ENCODE measurements at regions not wholly inside any gene's neighbourhood (a gene's known extent, or its start where the extent isn't known, plus 50 kb on each side); places are given as distances from the start of the nearest gene placed in this dataset.

DNA sequence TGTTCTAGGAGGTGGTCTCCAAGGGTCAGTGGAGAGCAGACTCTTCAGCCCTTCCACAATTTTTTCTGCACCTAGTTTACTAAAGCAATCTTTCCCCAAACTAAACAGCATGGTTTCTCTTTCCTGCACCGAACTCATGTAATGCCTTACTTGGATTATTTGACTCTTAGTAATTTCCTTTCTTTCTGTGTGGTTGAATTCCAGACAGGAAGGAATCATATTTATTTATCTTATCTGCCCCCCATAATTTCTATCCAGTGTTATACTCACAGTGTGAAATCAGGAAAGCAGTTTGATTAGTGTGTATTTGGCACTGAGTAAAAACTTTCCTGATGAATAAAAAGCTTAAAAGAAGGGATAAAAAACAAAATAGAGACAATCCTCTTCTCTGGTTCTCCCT is 140.3 kb upstream of the STMND1 start:
- intact Hi-C loops (cut with micrococcal nuclease; ENCODE audit: unreplicated experiment) = loop anchor here (10.0 kb wide), 2 partner anchors 447 to 627 kb away; no protein-coding TSS in a partner anchor
- H3K4me3 ChIP-seq (ENCODE audit: low read depth, low read length, poor library complexity, severe bottlenecking) = no peak overlapping the region
- POLR2A ChIA-PET (ENCODE audit: low non-redundant PET) = no interaction called here
- H3K9me3 ChIP-seq (ENCODE audit: low read depth, low read length, poor library complexity, severe bottlenecking) = no peaks in the 10 kb centered on the region
- CTCF ChIA-PET = no interaction called here
- peak overlapping the region; percentile 29 for H3K27ac ChIP-seq (ENCODE audit: low read depth, low read length, poor library complexity, severe bottlenecking)
- H3K27me3 ChIP-seq (replicated peaks; ENCODE audit: insufficient read depth, low read depth, low read length, poor library complexity) = no peaks in the 10 kb centered on the region
- DNase-seq (ENCODE audit: low spot score) = peak; percentile 50
- BruUV-seq (replicated peaks) = no TSS peak
- H3K36me3 ChIP-seq (ENCODE audit: insufficient read depth, low read length, poor library complexity, severe bottlenecking) = no peaks in the 10 kb centered on the region
- TF ChIP-seq CTCF (conservative IDR thresholded peaks at IDR 0.05; ENCODE audit: low read depth, low read length) (no peak), EZH2 (IDR thresholded peaks at IDR 0.05; ENCODE audit: borderline replicate concordance, low read depth, low read length, poor library complexity, severe bottlenecking) (no peak)
- H3K4me1 ChIP-seq (ENCODE audit: insufficient read depth, low read length, poor library complexity, severe bottlenecking) = peaks cover 33% of the 10 kb centered on the region

DNA sequence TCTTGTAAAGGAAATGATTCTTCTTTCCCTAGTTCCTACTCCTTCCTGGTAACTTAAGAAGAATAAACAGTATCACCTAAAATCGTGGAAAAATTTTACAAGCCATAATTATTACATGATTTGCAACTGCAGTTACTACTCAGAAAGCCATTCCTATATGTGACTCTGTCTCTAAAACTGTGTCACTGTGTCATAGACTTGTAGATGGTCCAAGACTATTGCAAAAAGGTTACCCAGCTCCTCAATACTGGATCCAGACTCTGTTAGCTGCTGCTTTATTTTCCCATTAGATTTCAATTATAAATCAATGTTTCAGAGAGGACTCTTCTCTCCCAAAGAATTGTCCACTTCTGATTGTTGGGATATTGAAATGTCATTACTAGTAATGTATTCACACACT is 142.1 kb upstream of the STMND1 start:
- no peak for DNase-seq (ENCODE audit: low spot score)
- TF ChIP-seq CTCF (conservative IDR thresholded peaks at IDR 0.05; ENCODE audit: low read depth, low read length) = no peak
- Histone ChIP-seq H3K36me3 (ENCODE audit: insufficient read depth, low read length, poor library complexity, severe bottlenecking) (no peaks in the 10 kb centered on the region), H3K4me1 (ENCODE audit: insufficient read depth, low read length, poor library complexity, severe bottlenecking) (peaks cover 30% of the 10 kb centered on the region), H3K27me3 (replicated peaks; ENCODE audit: insufficient read depth, low read depth, low read length, poor library complexity) (no peaks in the 10 kb centered on the region), H3K9me3 (ENCODE audit: low read depth, low read length, poor library complexity, severe bottlenecking) (no peaks in the 10 kb centered on the region), H3K4me3 (ENCODE audit: low read depth, low read length, poor library complexity, severe bottlenecking) (no peak overlapping the region), H3K27ac (ENCODE audit: low read depth, low read length, poor library complexity, severe bottlenecking) (no peak overlapping the region)
- intact Hi-C loops (cut with micrococcal nuclease; ENCODE audit: unreplicated experiment) = loop anchor here (10.0 kb wide), 2 partner anchors 445 to 625 kb away; no protein-coding TSS in a partner anchor
- no TSS peak for BruUV-seq (replicated peaks)
- CTCF ChIA-PET = no interaction called here
- POLR2A ChIA-PET (ENCODE audit: low non-redundant PET) = no interaction called here

DNA sequence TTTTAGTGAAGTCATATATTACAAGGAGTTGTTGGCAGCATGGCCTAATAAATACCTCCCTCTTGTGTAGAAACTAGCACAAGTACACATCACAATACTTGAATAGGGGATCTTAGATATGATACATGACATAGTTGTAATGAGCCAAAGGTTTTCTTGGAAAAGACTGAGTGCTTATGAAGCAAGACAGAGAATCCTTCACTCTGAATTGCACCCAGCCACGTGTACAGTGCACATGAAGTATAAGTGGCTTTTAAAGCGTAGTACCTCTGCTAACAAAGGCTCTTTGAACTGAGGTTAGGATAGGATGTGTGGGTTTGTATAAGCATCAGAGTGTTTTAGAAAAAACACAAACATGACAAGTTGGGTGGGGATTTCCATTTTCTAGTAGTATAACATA is 145.5 kb upstream of the STMND1 start:
- Histone ChIP-seq H3K27me3 (replicated peaks; ENCODE audit: insufficient read depth, low read depth, low read length, poor library complexity) (no peaks in the 10 kb centered on the region), H3K9me3 (ENCODE audit: low read depth, low read length, poor library complexity, severe bottlenecking) (no peaks in the 10 kb centered on the region), H3K27ac (ENCODE audit: low read depth, low read length, poor library complexity, severe bottlenecking) (peak overlapping the region; percentile 13), H3K4me1 (ENCODE audit: insufficient read depth, low read length, poor library complexity, severe bottlenecking) (peaks cover 16% of the 10 kb centered on the region), H3K36me3 (ENCODE audit: insufficient read depth, low read length, poor library complexity, severe bottlenecking) (no peaks in the 10 kb centered on the region), H3K4me3 (ENCODE audit: low read depth, low read length, poor library complexity, severe bottlenecking) (no peak overlapping the region)
- no peak for DNase-seq (ENCODE audit: low spot score)
- intact Hi-C loops (cut with micrococcal nuclease; ENCODE audit: unreplicated experiment) = no loop called here
- no TSS peak for BruUV-seq (replicated peaks)
- CTCF ChIA-PET = no interaction called here
- TF ChIP-seq EZH2 (IDR thresholded peaks at IDR 0.05; ENCODE audit: borderline replicate concordance, low read depth, low read length, poor library complexity, severe bottlenecking) (no peak), CTCF (conservative IDR thresholded peaks at IDR 0.05; ENCODE audit: low read depth, low read length) (peak; percentile 20; the same call in 1 of the 2 replicates)
- POLR2A ChIA-PET (ENCODE audit: low non-redundant PET) = no interaction called here
